Parathyroid adenoma (tissue), 2 donors: ENCODE measurements at regions not wholly inside any gene's neighbourhood (a gene's known extent, or its start where the extent isn't known, plus 50 kb on each side); places are given as distances from the start of the nearest gene placed in this dataset.

Experiments
- H2AFZ ChIP-seq: fragments of 300-600 bp; sonication (generic); one replicate; pipeline ENCODE4 v1.7.0; 2017; ENCODE audit warnings: antibody characterized with exemption, mild to moderate bottlenecking
- H3K27ac ChIP-seq: fragments of 300-600 bp; sonication (generic); one replicate; pipeline ENCODE4 v1.7.0; 2017
- H3K27me3 ChIP-seq: fragments of 300-600 bp; sonication (generic); one replicate; pipeline ENCODE4 v1.7.0; 2017; ENCODE audit warnings: low read length; ENCODE audit not compliant: control insufficient read depth, insufficient read depth
- H3K36me3 ChIP-seq: fragments of 300-600 bp; sonication (generic); one replicate; pipeline ENCODE4 v1.7.0; 2017; ENCODE audit warnings: low read length; ENCODE audit not compliant: control insufficient read depth, insufficient read depth
- H3K4me1 ChIP-seq: fragments of 300-600 bp; sonication (generic); one replicate; pipeline ENCODE4 v1.7.0; 2017; ENCODE audit warnings: control low read depth
- H3K4me2 ChIP-seq: fragments of 300-600 bp; sonication (generic); one replicate; pipeline ENCODE4 v1.7.0; 2017; ENCODE audit warnings: low read length
- H3K4me3 ChIP-seq: fragments of 300-600 bp; sonication (generic); one replicate; pipeline ENCODE4 v1.7.0; 2017; ENCODE audit warnings: low read depth, low read length
- H3K79me2 ChIP-seq: fragments of 300-600 bp; sonication (generic); one replicate; pipeline ENCODE4 v1.7.0; 2017; ENCODE audit warnings: control low read depth
- H3K9ac ChIP-seq: fragments of 300-600 bp; sonication (generic); one replicate; pipeline ENCODE4 v1.7.0; 2017; ENCODE audit warnings: mild to moderate bottlenecking
- H3K9me3 ChIP-seq: fragments of 300-600 bp; sonication (generic); one replicate; pipeline ENCODE4 v1.7.0; 2017; ENCODE audit warnings: low read length; ENCODE audit not compliant: control insufficient read depth
- CTCF ChIP-seq: fragments of 300-600 bp; sonication (generic); IDR thresholded peaks from one replicate; pipeline ENCODE4 v1.7.0; 2017; ENCODE audit warnings: antibody characterized with exemption, mild to moderate bottlenecking
- donor health status: primary hyperparathyroidism.

- Histone ChIP-seq H3K27me3 (no peaks in the 10 kb centered on the region), H3K4me1 (no peaks in the 10 kb centered on the region), H2AFZ (no peak overlapping the region), H3K36me3 (no peaks in the 10 kb centered on the region), H3K79me2 (no peaks in the 10 kb centered on the region), H3K27ac (no peak overlapping the region), H3K4me3 (no peak overlapping the region), H3K4me2 (no peak overlapping the region), H3K9ac (no peak overlapping the region), H3K9me3 (no peaks in the 10 kb centered on the region)
- TF ChIP-seq CTCF: no peak
These were observed 431.2 kb upstream of the RGMA start for GRCh38 chr15:93520206-93520605.

- no peaks in the 10 kb centered on the region for H3K79me2 ChIP-seq
- H3K27me3 ChIP-seq: no peaks in the 10 kb centered on the region
- no peak overlapping the region for H2AFZ ChIP-seq
- TF ChIP-seq CTCF: no peak
- no peaks in the 10 kb centered on the region for H3K4me1 ChIP-seq
- H3K27ac ChIP-seq: no peak overlapping the region
- no peak overlapping the region for H3K4me2 ChIP-seq
- no peak overlapping the region for H3K4me3 ChIP-seq
- H3K9ac ChIP-seq: no peak overlapping the region
- H3K9me3 ChIP-seq: no peaks in the 10 kb centered on the region
- H3K36me3 ChIP-seq: no peaks in the 10 kb centered on the region
These were observed 430.6 kb upstream of the RGMA start for GRCh38 chr15:93519599-93519998.

- Histone ChIP-seq H3K4me3 (no peak overlapping the region), H2AFZ (no peak overlapping the region), H3K79me2 (no peaks in the 10 kb centered on the region), H3K27me3 (no peaks in the 10 kb centered on the region), H3K36me3 (no peaks in the 10 kb centered on the region), H3K27ac (no peak overlapping the region), H3K9me3 (no peaks in the 10 kb centered on the region), H3K4me1 (no peaks in the 10 kb centered on the region), H3K9ac (no peak overlapping the region), H3K4me2 (no peak overlapping the region)
- TF ChIP-seq CTCF: no peak
These were observed 428.2 kb upstream of the RGMA start for GRCh38 chr15:93517176-93517575.

- Histone ChIP-seq H3K27ac (no peak overlapping the region), H3K36me3 (no peaks in the 10 kb centered on the region), H3K79me2 (no peaks in the 10 kb centered on the region), H3K4me2 (no peak overlapping the region), H3K4me3 (no peak overlapping the region), H3K4me1 (no peaks in the 10 kb centered on the region), H3K9me3 (no peaks in the 10 kb centered on the region), H3K27me3 (no peaks in the 10 kb centered on the region), H3K9ac (no peak overlapping the region), H2AFZ (no peak overlapping the region)
- no peak for TF ChIP-seq CTCF
These were observed 426.4 kb upstream of the RGMA start for GRCh38 chr15:93515256-93516051.

- Histone ChIP-seq H3K79me2 (no peaks in the 10 kb centered on the region), H3K36me3 (no peaks in the 10 kb centered on the region), H3K9me3 (no peaks in the 10 kb centered on the region), H3K27ac (no peak overlapping the region), H2AFZ (no peak overlapping the region), H3K4me2 (no peak overlapping the region), H3K4me1 (no peaks in the 10 kb centered on the region), H3K4me3 (no peak overlapping the region), H3K9ac (no peak overlapping the region), H3K27me3 (no peaks in the 10 kb centered on the region)
- TF ChIP-seq CTCF: no peak
These were observed 417.6 kb upstream of the RGMA start for GRCh38 chr15:93506646-93507045.
